GM12878 (cell line): ENCODE measurements at regions not wholly inside any gene's neighbourhood (a gene's known extent, or its start where the extent isn't known, plus 50 kb on each side); places are given as distances from the start of the nearest gene placed in this dataset.

Source experiments
- ESRRA ChIP-seq: IDR thresholded peaks from 2 replicates; pipeline ENCODE4 v1.6.1; 2012; ENCODE audit warnings: mild to moderate bottlenecking, low read length, improper control_type of control experiment
- EZH2 ChIP-seq: IDR thresholded peaks from 2 replicates; pipeline ENCODE4 v1.6.1; 2012; ENCODE audit warnings: low read depth, mild to moderate bottlenecking, control low read depth, inconsistent platforms, low read length, borderline replicate concordance; ENCODE audit not compliant: control insufficient read depth
- FOS ChIP-seq: IDR thresholded peaks from 3 replicates; pipeline ENCODE4 v1.6.1; 2011; ENCODE audit warnings: borderline replicate concordance; ENCODE audit not compliant: insufficient read length; ENCODE audit errors: extremely low read depth
- MEF2A ChIP-seq: IDR thresholded peaks from 2 replicates; pipeline ENCODE4 v1.6.1; 2011; ENCODE audit warnings: low read depth, mild to moderate bottlenecking, low read length, moderate library complexity; ENCODE audit not compliant: insufficient read depth
- RAD51 ChIP-seq: fragments of 450-650 bp; IDR thresholded peaks from 2 replicates; pipeline ENCODE4 v1.6.1; 2016; ENCODE audit warnings: moderate library complexity, mild to moderate bottlenecking, inconsistent platforms
- TF ChIP-seq, protein P1 (sequence below): IDR thresholded peaks from 2 replicates; pipeline ENCODE4 v1.6.1; 2012; ENCODE audit warnings: low read depth, low read length, improper control_type of control experiment

DNA sequence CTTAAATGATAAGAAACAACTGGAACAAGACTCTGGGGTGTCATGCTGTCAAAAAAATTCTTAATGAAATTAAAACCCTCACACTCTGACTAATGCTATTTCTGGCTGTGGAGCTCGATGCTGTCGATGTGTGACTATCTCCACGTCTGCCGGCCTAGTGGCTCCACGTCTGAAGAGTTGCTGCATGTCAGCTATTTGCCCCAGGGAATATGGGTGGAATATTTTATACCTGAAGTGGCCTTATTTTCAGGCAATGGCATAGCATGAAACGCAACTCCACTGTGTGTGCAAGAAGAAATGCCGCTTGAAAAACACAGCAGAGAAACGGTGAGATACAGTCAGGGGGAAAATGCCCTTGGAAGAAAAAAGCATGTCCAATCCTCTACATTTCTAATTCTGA is 50.9 kb upstream of the MGMT start:
- TF ChIP-seq RAD51 (no peak), ESRRA (no peak), EZH2 (no peak), MEF2A (no peak), FOS (no peak)
- TF ChIP-seq, protein P1, sequence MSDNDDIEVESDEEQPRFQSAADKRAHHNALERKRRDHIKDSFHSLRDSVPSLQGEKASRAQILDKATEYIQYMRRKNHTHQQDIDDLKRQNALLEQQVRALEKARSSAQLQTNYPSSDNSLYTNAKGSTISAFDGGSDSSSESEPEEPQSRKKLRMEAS, result no peak
